Left ventricle myocardium inferior (tissue), 1 donor: ENCODE measurements at regions not wholly inside any gene's neighbourhood (a gene's known extent, or its start where the extent isn't known, plus 50 kb on each side); places are given as distances from the start of the nearest gene placed in this dataset.
"Not testable (repeated sequence)": the region's sequence is repeated elsewhere in the genome, so short reads cannot be mapped to it uniquely, and the experiment has no call there.

Source experiments
- DNase-seq: peaks from one replicate; pipeline ENCODE4 v3.0.0-alpha.2; 2020
- H3K27ac ChIP-seq: fragments of 200-600 bp; replicated peaks from 2 replicates; pipeline ENCODE4 v1.8.0; 2021
- H3K27me3 ChIP-seq: fragments of 200-600 bp; 2 replicates; pipeline ENCODE4 v1.8.0; 2021; ENCODE audit warnings: low read depth
- H3K36me3 ChIP-seq: fragments of 200-600 bp; 2 replicates; pipeline ENCODE4 v1.8.0; 2021
- H3K4me1 ChIP-seq: fragments of 200-600 bp; 2 replicates; pipeline ENCODE4 v1.8.0; 2021
- H3K4me3 ChIP-seq: fragments of 200-600 bp; 2 replicates; pipeline ENCODE4 v1.8.0; 2021; ENCODE audit warnings: mild to moderate bottlenecking, moderate library complexity
- H3K9me3 ChIP-seq: fragments of 200-600 bp; replicated peaks from 2 replicates; pipeline ENCODE4 v1.8.0; 2021
- CTCF ChIP-seq: fragments of 200-600 bp; IDR thresholded peaks from 2 replicates; pipeline ENCODE4 v1.8.0; 2021; ENCODE audit warnings: antibody characterized with exemption, mild to moderate bottlenecking, borderline replicate concordance
- intact Hi-C: fragments of 100-400 bp; cut with micrococcal nuclease; formaldehyde crosslinking; loops from one replicate; pipeline ENCODE4 v1.11.0; 2022
- donor health status: DM: no; HTN: yes; CAD: no; lungs with severe emphysema.

- peaks cover 23% of the 10 kb centered on the region for H3K9me3 ChIP-seq
- no peaks in the 10 kb centered on the region for H3K36me3 ChIP-seq
- H3K27me3 ChIP-seq = no peaks in the 10 kb centered on the region
- no peak overlapping the region for H3K27ac ChIP-seq
- no peaks in the 10 kb centered on the region for H3K4me1 ChIP-seq
- H3K4me3 ChIP-seq = no peak overlapping the region
- no peak for DNase-seq
- intact Hi-C loops = no loop called here
- no peak for TF ChIP-seq CTCF
Observed at GRCh38 chr21:20186186-20186585, 812.0 kb upstream of the NCAM2 start.

GRCh38 chr21:20187028-20187427 is 811.2 kb upstream of the NCAM2 start:
- H3K36me3 ChIP-seq = no peaks in the 10 kb centered on the region
- DNase-seq = no peak
- H3K9me3 ChIP-seq = peaks cover 23% of the 10 kb centered on the region
- TF ChIP-seq CTCF = no peak
- H3K4me3 ChIP-seq = no peak overlapping the region
- H3K27ac ChIP-seq = no peak overlapping the region
- no peaks in the 10 kb centered on the region for H3K4me1 ChIP-seq
- intact Hi-C loops = no loop called here
- H3K27me3 ChIP-seq = no peaks in the 10 kb centered on the region

- intact Hi-C loops, H3K27ac ChIP-seq, H3K27me3 ChIP-seq, H3K4me1 ChIP-seq, H3K4me3 ChIP-seq, H3K36me3 ChIP-seq, H3K9me3 ChIP-seq, DNase-seq: not testable (repeated sequence)
Observed at GRCh38 chr21:20201323-20201722, 796.9 kb upstream of the NCAM2 start.

- intact Hi-C loops = no loop called here
- no peak for TF ChIP-seq CTCF
- H3K4me3 ChIP-seq = no peak overlapping the region
- H3K27ac ChIP-seq = no peak overlapping the region
- DNase-seq = no peak
- no peaks in the 10 kb centered on the region for H3K36me3 ChIP-seq
- no peaks in the 10 kb centered on the region for H3K4me1 ChIP-seq
- H3K9me3 ChIP-seq = no peaks in the 10 kb centered on the region
- no peaks in the 10 kb centered on the region for H3K27me3 ChIP-seq
Observed at GRCh38 chr21:20207335-20207734, 790.9 kb upstream of the NCAM2 start.

- H3K9me3 ChIP-seq = peaks cover 37% of the 10 kb centered on the region
- no peak overlapping the region for H3K4me3 ChIP-seq
- no peaks in the 10 kb centered on the region for H3K36me3 ChIP-seq
- no peak for DNase-seq
- no peak overlapping the region for H3K27ac ChIP-seq
- TF ChIP-seq CTCF = no peak
- H3K27me3 ChIP-seq = no peaks in the 10 kb centered on the region
- intact Hi-C loops = no loop called here
- H3K4me1 ChIP-seq = no peaks in the 10 kb centered on the region
Observed at GRCh38 chr21:20215959-20216358, 782.2 kb upstream of the NCAM2 start.

- no peak overlapping the region for H3K27ac ChIP-seq
- H3K27me3 ChIP-seq = no peaks in the 10 kb centered on the region
- intact Hi-C loops = no loop called here
- no peak overlapping the region for H3K4me3 ChIP-seq
- no peak for TF ChIP-seq CTCF
- DNase-seq = no peak
- no peaks in the 10 kb centered on the region for H3K4me1 ChIP-seq
- no peaks in the 10 kb centered on the region for H3K36me3 ChIP-seq
- peaks cover 30% of the 10 kb centered on the region for H3K9me3 ChIP-seq
Observed at GRCh38 chr21:20220586-20220985, 777.6 kb upstream of the NCAM2 start.

GRCh38 chr21:20221981-20222380 is 776.2 kb upstream of the NCAM2 start:
- H3K36me3 ChIP-seq, H3K4me3 ChIP-seq, intact Hi-C loops, H3K27ac ChIP-seq, DNase-seq, H3K4me1 ChIP-seq, H3K27me3 ChIP-seq: not testable (repeated sequence)
- H3K9me3 ChIP-seq = peaks cover 22% of the 10 kb centered on the region

GRCh38 chr21:20236649-20237048 is 761.6 kb upstream of the NCAM2 start:
- H3K4me3 ChIP-seq, H3K36me3 ChIP-seq, H3K27me3 ChIP-seq, H3K27ac ChIP-seq, DNase-seq, intact Hi-C loops, H3K4me1 ChIP-seq: not testable (repeated sequence)
- H3K9me3 ChIP-seq = peaks cover 54% of the 10 kb centered on the region
